NOMO-1 treated with DMSO at 0.1 percent for 48 hours (cell line): ENCODE measurements at regions not wholly inside any gene's neighbourhood (a gene's known extent, or its start where the extent isn't known, plus 50 kb on each side); places are given as distances from the start of the nearest gene placed in this dataset.
"Not testable (repeated sequence)": the region's sequence is repeated elsewhere in the genome, so short reads cannot be mapped to it uniquely, and the experiment has no call there.

ENCODE experiments used
- DNase-seq: peaks from one replicate; lab custom pipeline; 2025; ENCODE audit not compliant: unreplicated experiment; lab: John Stamatoyannopoulos, UW

GRCh38 chr5:111836426-111836825 is 79.4 kb upstream of the NREP start:
- no peak for DNase-seq

- no peak for DNase-seq
These were observed 78.1 kb upstream of the NREP start for GRCh38 chr5:111834926-111835599.

GRCh38 chr5:111830333-111830732 is 73.3 kb upstream of the NREP start:
- DNase-seq: no peak

DNA sequence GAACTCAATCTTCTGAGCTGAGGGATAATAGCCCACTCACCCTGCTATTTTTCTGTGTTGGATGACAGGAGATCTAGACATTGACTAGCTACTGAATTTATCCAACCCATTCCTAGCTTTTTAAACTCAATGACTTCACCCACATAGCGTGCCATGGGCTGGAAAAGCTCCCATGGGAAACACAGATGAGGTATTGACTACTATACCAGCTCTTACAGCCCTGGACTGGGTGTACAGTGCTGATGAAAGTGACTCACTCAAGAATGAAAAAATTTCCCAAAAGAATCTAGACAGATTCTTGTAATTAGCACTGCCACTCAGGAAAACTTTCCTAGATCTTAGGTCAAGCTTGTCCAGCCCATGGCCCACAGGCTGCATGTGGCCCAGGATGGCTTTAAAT is 72.7 kb upstream of the NREP start:
- DNase-seq: no peak

GRCh38 chr5:111826064-111826463 is 69.1 kb upstream of the NREP start:
- no peak for DNase-seq

DNA sequence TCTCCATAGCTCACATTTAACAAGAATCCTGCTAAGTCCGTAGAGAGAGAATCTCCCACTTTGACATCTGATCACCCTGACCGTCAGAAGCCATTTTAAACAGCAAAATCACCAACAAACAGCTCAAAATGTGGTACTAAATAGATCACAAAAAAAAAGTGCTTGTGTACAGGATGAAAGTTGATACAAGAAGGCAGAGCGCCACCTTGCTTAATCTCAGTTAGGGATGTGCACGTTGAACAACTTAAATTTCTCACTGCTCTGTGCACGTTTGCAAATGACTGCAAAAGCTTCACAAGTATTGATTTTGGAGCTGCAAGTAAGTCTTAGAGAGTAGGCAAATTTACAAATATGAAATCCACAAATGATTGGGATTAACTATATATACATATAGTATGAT is 63.1 kb upstream of the NREP start:
- no peak for DNase-seq

- DNase-seq: not testable (repeated sequence)
These were observed 62.0 kb upstream of the NREP start for GRCh38 chr5:111819028-111819427.

- DNase-seq: peak; percentile 30
These were observed 56.5 kb upstream of the NREP start for GRCh38 chr5:111813537-111813936.

- DNase-seq: no peak
These were observed 53.1 kb upstream of the NREP start for GRCh38 chr5:111810112-111810511.
